CD4-positive, alpha-beta T cell treated with Interleukin-6 for 4 hours (primary cell): ENCODE measurements at regions not wholly inside any gene's neighbourhood (a gene's known extent, or its start where the extent isn't known, plus 50 kb on each side); places are given as distances from the start of the nearest gene placed in this dataset.

ENCODE experiments used
- DNase-seq: peaks from one replicate; pipeline ENCODE4 v3.0.0-alpha.2; 2020; ENCODE audit warnings: mixed read lengths

GRCh38 chr12:115204957-115205754 is 521.2 kb upstream of the TBX3 start:
- DNase-seq = no peak

GRCh38 chr12:115203701-115204100 is 519.7 kb upstream of the TBX3 start:
- DNase-seq = no peak

DNA sequence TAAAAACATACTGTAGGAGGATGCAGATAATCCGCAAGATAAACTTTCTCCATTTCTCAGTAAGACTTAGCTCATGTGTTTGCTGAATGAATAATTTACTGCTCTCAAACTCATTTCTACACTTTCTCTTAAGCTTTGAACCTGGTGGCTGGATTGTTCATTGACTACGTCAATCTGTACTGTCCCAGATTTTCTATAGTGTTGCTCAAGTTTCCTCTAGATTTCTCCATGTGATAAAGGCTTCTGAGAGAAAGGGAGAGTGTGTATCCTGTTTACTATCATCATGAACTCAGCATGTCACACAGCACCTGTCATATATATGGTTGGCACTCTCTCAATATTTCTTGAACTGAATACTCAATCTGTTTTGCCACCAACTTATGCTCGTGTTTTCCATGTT is 518.0 kb upstream of the TBX3 start:
- DNase-seq = no peak

DNA sequence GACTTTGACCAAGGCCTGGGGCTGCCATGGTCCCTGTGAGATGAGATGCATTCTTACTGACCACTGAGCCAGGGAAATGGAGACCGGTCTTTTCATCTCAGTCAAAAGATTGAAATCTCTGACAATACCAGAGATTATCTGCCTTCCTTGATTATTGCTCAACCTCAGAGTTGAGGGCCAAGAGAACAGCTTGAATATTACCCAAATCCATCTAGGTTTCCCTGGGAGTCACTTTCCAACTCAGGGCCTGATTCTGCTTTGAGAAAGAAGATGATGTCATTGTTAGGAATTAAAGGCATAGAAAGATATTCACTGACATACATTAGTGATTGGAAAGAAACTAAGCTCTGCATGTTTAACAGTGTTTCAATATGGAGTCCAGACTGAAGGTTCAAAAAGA is 515.9 kb upstream of the TBX3 start:
- no peak for DNase-seq

GRCh38 chr12:115194857-115195256 is 510.9 kb upstream of the TBX3 start:
- no peak for DNase-seq

DNA sequence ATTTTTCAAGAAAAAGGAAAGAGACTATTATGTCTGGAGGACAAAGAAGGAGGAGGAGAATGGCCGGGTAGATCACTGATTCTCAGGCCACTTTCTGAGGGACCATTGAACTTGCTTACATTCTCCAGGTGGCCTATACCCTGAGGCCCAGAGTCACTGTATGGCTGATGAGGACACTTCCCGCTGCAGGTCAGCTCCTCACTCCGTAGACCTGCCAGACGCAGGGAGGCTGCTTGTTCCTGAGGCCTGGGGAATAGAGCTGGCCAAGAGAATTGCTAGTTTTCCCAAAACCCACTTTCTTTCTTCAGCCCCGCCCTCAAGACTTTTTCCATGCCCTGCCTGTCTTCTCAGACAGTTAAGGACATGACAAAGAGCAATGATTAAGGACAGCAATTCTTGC is 510.5 kb upstream of the TBX3 start:
- DNase-seq = no peak

DNA sequence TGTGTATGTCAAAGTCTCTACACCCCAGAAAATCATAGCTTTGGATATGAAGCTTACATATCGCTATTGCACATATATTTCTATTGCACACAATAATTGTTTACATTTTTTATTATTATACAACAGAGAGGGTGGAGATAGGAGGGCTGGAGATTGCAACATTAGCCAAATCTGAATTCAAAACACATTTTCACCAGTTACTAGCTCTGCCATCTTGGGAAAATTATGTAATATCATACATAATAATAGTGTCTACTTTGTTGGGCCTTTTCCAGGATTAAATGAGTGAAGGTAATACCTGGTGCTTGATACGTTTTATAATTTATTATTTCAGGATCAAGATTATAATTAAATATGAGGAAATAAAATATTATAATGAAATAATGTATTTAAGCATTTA is 507.4 kb upstream of the TBX3 start:
- no peak for DNase-seq

GRCh38 chr12:115190010-115190770 is 506.2 kb upstream of the TBX3 start:
- no peak for DNase-seq

- no peak for DNase-seq
Observed at GRCh38 chr12:115185506-115185905, 501.5 kb upstream of the TBX3 start.

- DNase-seq = no peak
Observed at GRCh38 chr12:115183752-115184151, 499.8 kb upstream of the TBX3 start.

- DNase-seq = no peak
Observed at GRCh38 chr12:115177899-115178298, 493.9 kb upstream of the TBX3 start.

GRCh38 chr12:115176741-115177400 is 492.9 kb upstream of the TBX3 start:
- DNase-seq = no peak

- no peak for DNase-seq
Observed at GRCh38 chr12:115174920-115175319, 490.9 kb upstream of the TBX3 start.

DNA sequence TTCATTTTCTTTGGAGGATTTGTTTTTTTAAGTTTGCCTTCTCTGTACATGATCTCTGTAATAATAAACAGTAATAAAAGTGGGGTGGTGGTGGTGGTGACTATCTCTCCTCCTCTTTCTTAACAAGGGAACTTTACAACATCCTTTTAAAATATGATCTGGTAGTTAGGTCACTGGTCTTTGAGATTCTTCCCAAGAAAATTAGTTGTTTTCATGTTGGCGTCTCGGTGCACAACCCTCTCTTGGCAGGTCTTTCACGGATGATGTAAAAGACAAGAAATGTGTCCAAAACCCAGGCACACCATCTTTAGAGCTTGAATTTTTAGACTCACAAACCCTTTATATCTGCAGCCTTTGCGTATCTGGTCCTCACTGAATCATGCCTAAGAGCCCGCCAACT is 488.5 kb upstream of the TBX3 start:
- no peak for DNase-seq

DNA sequence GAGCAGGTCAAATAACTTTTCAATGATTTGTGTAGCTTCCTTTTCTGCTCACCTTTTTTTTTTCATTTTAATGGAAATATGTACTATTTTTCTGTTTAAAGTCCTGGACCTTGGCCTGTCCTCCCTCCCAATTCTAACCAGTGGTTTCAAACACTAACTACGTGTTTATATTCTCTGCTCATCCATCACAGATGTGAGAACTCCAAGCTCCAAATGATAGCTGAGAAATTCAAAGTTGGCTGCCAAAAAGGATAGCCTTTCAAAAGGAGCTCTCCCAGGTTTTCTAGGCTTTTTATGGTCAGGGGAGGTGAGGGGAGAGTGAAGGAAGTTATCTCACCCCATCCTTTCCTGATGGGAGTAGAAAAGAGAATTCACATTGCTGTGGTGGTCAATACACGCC is 486.0 kb upstream of the TBX3 start:
- no peak for DNase-seq

DNA sequence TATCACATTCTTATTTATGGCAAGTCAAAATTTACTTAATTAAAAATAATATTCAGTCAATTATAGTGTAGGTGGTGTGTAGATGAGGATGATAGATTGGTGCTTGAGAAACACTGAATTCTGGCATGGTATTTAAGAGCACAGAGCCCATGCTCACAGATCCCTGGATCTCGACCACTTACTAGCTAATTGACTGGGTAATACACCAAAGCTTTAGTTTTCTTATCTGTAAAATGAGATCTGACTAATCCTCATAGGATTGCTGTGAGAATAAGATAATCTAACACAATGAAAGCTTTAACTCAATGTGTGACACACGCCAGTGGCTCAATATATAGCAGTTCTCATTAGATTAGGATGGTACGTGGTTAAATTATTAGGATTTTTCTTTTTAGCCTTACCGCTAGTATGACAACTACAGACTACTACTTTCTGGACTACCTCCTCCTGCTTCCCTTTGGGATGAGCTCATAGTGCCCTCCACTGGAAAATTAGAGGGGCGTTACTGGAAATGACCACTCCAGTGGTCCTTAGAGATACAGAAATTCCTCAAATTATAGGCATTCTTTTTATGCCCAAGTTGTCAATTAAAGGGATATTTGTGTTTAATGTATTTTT is 482.8 kb upstream of the TBX3 start:
- no peak for DNase-seq

DNA sequence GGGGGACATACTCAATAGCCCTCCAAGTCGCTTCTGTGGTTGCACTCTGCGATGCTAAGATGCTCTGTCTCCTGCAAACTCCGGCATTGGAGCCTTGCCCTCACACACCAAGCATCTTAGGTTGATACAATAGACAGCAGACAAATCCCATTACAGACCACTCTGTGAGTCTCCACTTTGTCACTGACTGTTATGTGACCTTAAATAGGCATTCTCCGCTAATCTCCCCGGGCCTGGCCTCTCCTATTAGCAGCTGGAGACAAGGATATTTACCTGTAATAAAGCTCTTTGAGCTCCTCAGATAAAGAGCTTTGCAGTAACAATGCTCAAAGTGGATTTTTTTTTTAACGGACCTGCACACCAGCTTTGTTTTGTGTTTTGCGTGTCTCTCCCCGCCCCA is 479.7 kb upstream of the TBX3 start:
- DNase-seq = no peak

DNA sequence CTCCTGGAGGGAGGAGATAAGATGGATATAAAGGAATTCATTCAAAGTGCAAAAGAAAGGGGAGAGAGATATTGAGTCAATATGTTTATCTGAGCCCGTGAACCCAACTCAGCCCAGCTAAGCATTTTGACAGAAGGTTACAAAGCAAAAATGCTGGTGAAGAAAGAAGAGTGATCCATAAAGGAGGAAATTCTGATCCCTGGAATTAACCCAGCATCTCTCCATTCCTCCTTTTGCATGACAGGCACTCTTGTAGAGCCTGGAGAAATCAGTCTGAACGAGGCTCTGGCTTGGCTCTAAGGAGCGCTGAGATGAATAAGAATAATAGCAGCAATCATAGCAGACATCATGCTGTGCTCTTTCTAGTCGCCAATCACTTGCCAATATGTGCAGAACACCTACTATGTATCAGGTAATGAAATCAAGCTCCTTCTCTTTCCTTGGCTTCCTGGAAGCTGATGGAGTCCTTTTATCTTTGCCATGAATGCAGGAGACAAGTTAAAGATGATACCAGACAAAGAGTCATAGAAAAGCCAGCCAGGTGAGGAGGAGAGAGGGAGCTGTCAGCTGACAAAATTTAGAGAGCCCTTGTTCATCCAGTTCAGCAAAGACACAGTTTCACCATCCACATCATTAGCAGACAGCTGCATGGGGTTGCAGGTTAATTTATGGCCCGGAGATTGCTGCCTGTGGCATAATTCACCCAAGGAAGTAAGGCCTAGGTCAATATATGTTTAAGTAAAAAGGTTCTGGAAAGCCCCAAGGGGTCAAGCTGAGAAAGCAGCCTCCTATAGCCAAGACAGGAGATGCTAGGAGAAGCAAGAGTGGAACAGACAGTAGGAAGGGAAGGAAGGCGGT is 476.5 kb upstream of the TBX3 start:
- DNase-seq = no peak

GRCh38 chr12:115158816-115159215 is 474.8 kb upstream of the TBX3 start:
- DNase-seq = no peak

DNA sequence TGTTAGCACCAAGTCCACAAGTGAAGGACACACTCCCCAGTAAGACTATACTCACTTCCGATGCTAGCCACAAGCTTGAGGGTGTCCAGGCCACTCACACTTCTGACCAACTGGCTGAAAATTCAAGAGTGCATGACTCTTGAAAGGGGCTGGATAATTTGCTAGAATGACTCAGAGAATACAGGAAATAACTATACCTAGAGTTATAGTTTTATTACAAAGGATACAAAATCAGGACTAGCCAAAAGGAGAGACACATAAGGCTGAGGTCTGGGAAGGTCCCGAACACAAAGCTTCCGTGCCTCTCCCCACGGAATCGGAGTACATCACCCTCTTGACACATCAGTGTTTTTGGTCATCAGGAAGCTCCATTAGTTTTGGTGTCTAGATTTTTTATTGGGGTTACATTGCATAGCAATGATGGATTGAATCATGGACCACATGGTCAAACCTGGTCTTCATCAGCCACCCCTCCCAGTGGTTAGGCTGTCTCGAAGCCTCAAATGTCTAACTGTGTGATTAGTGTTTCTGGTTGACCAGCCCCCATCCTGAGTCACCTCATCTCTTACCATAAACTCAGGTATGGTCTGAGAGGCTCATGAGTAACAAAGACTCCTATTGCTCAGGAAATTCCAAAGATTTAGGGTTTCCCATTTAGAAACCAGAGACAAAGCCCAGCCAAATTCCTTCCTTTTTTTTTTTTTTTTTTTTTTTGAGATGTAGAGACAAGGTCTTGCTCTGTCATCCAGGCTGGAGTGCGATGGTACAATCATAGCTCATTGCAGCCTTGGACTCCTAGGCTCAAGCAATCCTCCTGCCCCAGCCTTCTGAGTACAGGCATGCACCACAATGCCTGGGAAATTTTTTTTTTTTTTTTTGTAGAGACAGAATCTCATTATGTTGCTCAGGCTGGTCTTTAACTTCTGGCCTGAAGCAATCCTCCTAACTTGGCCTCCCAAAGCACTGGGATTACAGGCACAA is 472.0 kb upstream of the TBX3 start:
- no peak for DNase-seq

- no peak for DNase-seq
Observed at GRCh38 chr12:115149685-115150378, 465.9 kb upstream of the TBX3 start.
